ENCODE measurements at regions not wholly inside any gene's neighbourhood (a gene's known extent, or its start where the extent isn't known, plus 50 kb on each side); places are given as distances from the start of the nearest gene placed in this dataset.

GRCh38 chr1:58133562-58133961, 413.0 kb downstream of the OMA1 start:
- H3K4me1 ChIP-seq, result no peaks in the 10 kb centered on the region
- DNase-seq, result no peak
- intact Hi-C loops (cut with DNase I), result no loop called here
- no peaks in the 10 kb centered on the region for H3K9me3 ChIP-seq
- no peak overlapping the region for H3K4me3 ChIP-seq
- H3K27me3 ChIP-seq, result no peaks in the 10 kb centered on the region
- TF ChIP-seq CTCF (IDR thresholded peaks at IDR 0.05) (no peak), POLR2A (IDR thresholded peaks at IDR 0.05) (no peak)
- no peak overlapping the region for H3K27ac ChIP-seq
- no peaks in the 10 kb centered on the region for H3K36me3 ChIP-seq

- intact Hi-C loops (cut with DNase I), result no loop called here
- 49 to 56% methylated on average over 2 of the region's 2 CpGs for WGBS, 2 donors
- no peak for DNase-seq
Measured at GRCh38 chr1:58123051-58123450, 423.5 kb downstream of the OMA1 start.

GRCh38 chr1:58119971-58120370, 426.6 kb downstream of the OMA1 start:
- DNase-seq, result no peak
- no peaks in the 10 kb centered on the region for H3K36me3 ChIP-seq
- TF ChIP-seq CTCF (IDR thresholded peaks at IDR 0.05) (no peak), POLR2A (IDR thresholded peaks at IDR 0.05) (no peak)
- intact Hi-C loops (cut with DNase I), result no loop called here
- H3K4me1 ChIP-seq, result no peaks in the 10 kb centered on the region
- H3K9me3 ChIP-seq, result no peaks in the 10 kb centered on the region
- H3K4me3 ChIP-seq, result no peak overlapping the region
- H3K27me3 ChIP-seq, result no peaks in the 10 kb centered on the region
- 44 to 56% methylated on average over 2 of the region's 2 CpGs for WGBS, 2 donors
- no peak overlapping the region for H3K27ac ChIP-seq

More at GRCh38 chr1:58123051-58123450, 423.5 kb downstream of the OMA1 start:
- TF ChIP-seq POLR2A (IDR thresholded peaks at IDR 0.05) (no peak), CTCF (IDR thresholded peaks at IDR 0.05) (no peak)
- H3K27ac ChIP-seq, result no peak overlapping the region
- no peaks in the 10 kb centered on the region for H3K4me1 ChIP-seq
- H3K9me3 ChIP-seq, result no peaks in the 10 kb centered on the region
- H3K27me3 ChIP-seq, result no peaks in the 10 kb centered on the region
- H3K4me3 ChIP-seq, result no peak overlapping the region
- no peaks in the 10 kb centered on the region for H3K36me3 ChIP-seq

- no peak for DNase-seq
- TF ChIP-seq CTCF (IDR thresholded peaks at IDR 0.05), result no peak
- no peak for TF ChIP-seq POLR2A (IDR thresholded peaks at IDR 0.05)
- Histone ChIP-seq H3K27me3 (no peaks in the 10 kb centered on the region), H3K4me1 (no peaks in the 10 kb centered on the region), H3K9me3 (no peaks in the 10 kb centered on the region), H3K36me3 (no peaks in the 10 kb centered on the region), H3K27ac (no peak overlapping the region), H3K4me3 (no peak overlapping the region)
- intact Hi-C loops (cut with DNase I), result no loop called here
Measured at GRCh38 chr1:58116284-58116683, 430.2 kb downstream of the OMA1 start.

GRCh38 chr1:58109646-58110200, 436.8 kb downstream of the OMA1 start:
- Histone ChIP-seq H3K9me3 (no peaks in the 10 kb centered on the region), H3K4me1 (no peaks in the 10 kb centered on the region), H3K27me3 (no peaks in the 10 kb centered on the region), H3K36me3 (no peaks in the 10 kb centered on the region), H3K4me3 (no peak overlapping the region), H3K27ac (no peak overlapping the region)
- TF ChIP-seq CTCF (IDR thresholded peaks at IDR 0.05) (no peak), POLR2A (IDR thresholded peaks at IDR 0.05) (no peak)
- no peak for DNase-seq
- intact Hi-C loops (cut with DNase I), result no loop called here
- 73 to 85% methylated on average over 2 of the region's 2 CpGs for WGBS, 2 donors
